NCI-H1694 treated with DMSO at 0.1 percent for 48 hours (cell line): ENCODE measurements at regions not wholly inside any gene's neighbourhood (a gene's known extent, or its start where the extent isn't known, plus 50 kb on each side); places are given as distances from the start of the nearest gene placed in this dataset.

Experiments
- DNase-seq: peaks from one replicate; lab custom pipeline; 2025; lab: John Stamatoyannopoulos, UW

GRCh38 chr4:119823891-119824290, 195.3 kb upstream of the PDE5A start:
- DNase-seq, result no peak

- DNase-seq, result no peak
Measured at GRCh38 chr4:119823045-119823444, 194.4 kb upstream of the PDE5A start.

- DNase-seq, result no peak
Measured at GRCh38 chr4:119816473-119816872, 187.9 kb upstream of the PDE5A start.

GRCh38 chr4:119810001-119810400, 181.4 kb upstream of the PDE5A start:
- DNase-seq, result no peak

GRCh38 chr4:119804404-119804803, 175.8 kb upstream of the PDE5A start:
- no peak for DNase-seq

GRCh38 chr4:119797238-119797894, 168.8 kb upstream of the PDE5A start:
- no peak for DNase-seq

GRCh38 chr4:119795986-119796578, 167.5 kb upstream of the PDE5A start:
- DNase-seq, result no peak

- no peak for DNase-seq
Measured at GRCh38 chr4:119794681-119795080, 166.1 kb upstream of the PDE5A start.

GRCh38 chr4:119794113-119794512, 165.5 kb upstream of the PDE5A start:
- no peak for DNase-seq

- DNase-seq, result no peak
Measured at GRCh38 chr4:119788349-119789266, 160.0 kb upstream of the PDE5A start.

- no peak for DNase-seq
Measured at GRCh38 chr4:119785963-119786362, 157.4 kb upstream of the PDE5A start.

GRCh38 chr4:119783189-119783983, 154.8 kb upstream of the PDE5A start:
- no peak for DNase-seq

- no peak for DNase-seq
Measured at GRCh38 chr4:119781044-119781443, 152.4 kb upstream of the PDE5A start.

- DNase-seq, result no peak
Measured at GRCh38 chr4:119774840-119775239, 146.2 kb upstream of the PDE5A start.

- no peak for DNase-seq
Measured at GRCh38 chr4:119765951-119766350, 137.3 kb upstream of the PDE5A start.

- no peak for DNase-seq
Measured at GRCh38 chr4:119765469-119765868, 136.9 kb upstream of the PDE5A start.

GRCh38 chr4:119763386-119763785, 134.8 kb upstream of the PDE5A start:
- no peak for DNase-seq

- DNase-seq, result no peak
Measured at GRCh38 chr4:119755599-119755998, 127.0 kb upstream of the PDE5A start.

- DNase-seq, result no peak
Measured at GRCh38 chr4:119752936-119753335, 124.3 kb upstream of the PDE5A start.

GRCh38 chr4:119750771-119751170, 122.2 kb upstream of the PDE5A start:
- no peak for DNase-seq

GRCh38 chr4:119750048-119750447, 121.4 kb upstream of the PDE5A start:
- no peak for DNase-seq

- no peak for DNase-seq
Measured at GRCh38 chr4:119748853-119749252, 120.2 kb upstream of the PDE5A start.
